PFSK-1 (cell line): ENCODE measurements at regions not wholly inside any gene's neighbourhood (a gene's known extent, or its start where the extent isn't known, plus 50 kb on each side); places are given as distances from the start of the nearest gene placed in this dataset.

ENCODE experiments used
- FOXP2 ChIP-seq: optimal IDR thresholded peaks from 2 replicates; pipeline ENCODE3; 2011; ENCODE audit warnings: borderline replicate concordance, control low read depth, inconsistent platforms; ENCODE audit not compliant: insufficient read depth; ENCODE audit errors: extremely low read length, extremely low read depth
- POLR2AphosphoS5 ChIP-seq: IDR thresholded peaks from 2 replicates; pipeline ENCODE4 v1.6.1; 2012; ENCODE audit warnings: low read depth, mild to moderate bottlenecking, control low read depth, low read length, moderate library complexity
- SIN3A ChIP-seq: IDR thresholded peaks from 2 replicates; pipeline ENCODE4 v1.6.1; 2012; ENCODE audit warnings: mild to moderate bottlenecking, low read length, moderate library complexity, borderline replicate concordance; ENCODE audit not compliant: insufficient read depth
- TAF1 ChIP-seq: IDR thresholded peaks from 2 replicates; pipeline ENCODE4 v1.6.1; 2012; ENCODE audit warnings: low read length, control low read depth, borderline replicate concordance; ENCODE audit not compliant: insufficient read depth
- TF ChIP-seq, protein P1 (sequence below), 2 experiments: IDR thresholded peaks; 2 replicates each; pipeline versions ENCODE4 v1.6.1 to v1.8.0; 2011 to 2012; ENCODE audit warnings: low read depth in 2 of 2, low read length in 2 of 2, control low read depth in 1 of 2, inconsistent platforms in 1 of 2, mild to moderate bottlenecking in 1 of 2, moderate library complexity in 1 of 2; ENCODE audit not compliant: insufficient read depth in 1 of 2

GRCh38 chr2:17179145-17179808 is 339.0 kb downstream of the RAD51AP2 start:
- TF ChIP-seq FOXP2 (no peak), SIN3A (no peak), TAF1 (no peak), POLR2AphosphoS5 (no peak)
- TF ChIP-seq, protein P1, sequence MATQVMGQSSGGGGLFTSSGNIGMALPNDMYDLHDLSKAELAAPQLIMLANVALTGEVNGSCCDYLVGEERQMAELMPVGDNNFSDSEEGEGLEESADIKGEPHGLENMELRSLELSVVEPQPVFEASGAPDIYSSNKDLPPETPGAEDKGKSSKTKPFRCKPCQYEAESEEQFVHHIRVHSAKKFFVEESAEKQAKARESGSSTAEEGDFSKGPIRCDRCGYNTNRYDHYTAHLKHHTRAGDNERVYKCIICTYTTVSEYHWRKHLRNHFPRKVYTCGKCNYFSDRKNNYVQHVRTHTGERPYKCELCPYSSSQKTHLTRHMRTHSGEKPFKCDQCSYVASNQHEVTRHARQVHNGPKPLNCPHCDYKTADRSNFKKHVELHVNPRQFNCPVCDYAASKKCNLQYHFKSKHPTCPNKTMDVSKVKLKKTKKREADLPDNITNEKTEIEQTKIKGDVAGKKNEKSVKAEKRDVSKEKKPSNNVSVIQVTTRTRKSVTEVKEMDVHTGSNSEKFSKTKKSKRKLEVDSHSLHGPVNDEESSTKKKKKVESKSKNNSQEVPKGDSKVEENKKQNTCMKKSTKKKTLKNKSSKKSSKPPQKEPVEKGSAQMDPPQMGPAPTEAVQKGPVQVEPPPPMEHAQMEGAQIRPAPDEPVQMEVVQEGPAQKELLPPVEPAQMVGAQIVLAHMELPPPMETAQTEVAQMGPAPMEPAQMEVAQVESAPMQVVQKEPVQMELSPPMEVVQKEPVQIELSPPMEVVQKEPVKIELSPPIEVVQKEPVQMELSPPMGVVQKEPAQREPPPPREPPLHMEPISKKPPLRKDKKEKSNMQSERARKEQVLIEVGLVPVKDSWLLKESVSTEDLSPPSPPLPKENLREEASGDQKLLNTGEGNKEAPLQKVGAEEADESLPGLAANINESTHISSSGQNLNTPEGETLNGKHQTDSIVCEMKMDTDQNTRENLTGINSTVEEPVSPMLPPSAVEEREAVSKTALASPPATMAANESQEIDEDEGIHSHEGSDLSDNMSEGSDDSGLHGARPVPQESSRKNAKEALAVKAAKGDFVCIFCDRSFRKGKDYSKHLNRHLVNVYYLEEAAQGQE (IDR thresholded peaks at IDR 0.05; ENCODE audit: insufficient read depth in 1 of 2, low read depth in 2 of 2, low read length in 2 of 2): no peak

DNA sequence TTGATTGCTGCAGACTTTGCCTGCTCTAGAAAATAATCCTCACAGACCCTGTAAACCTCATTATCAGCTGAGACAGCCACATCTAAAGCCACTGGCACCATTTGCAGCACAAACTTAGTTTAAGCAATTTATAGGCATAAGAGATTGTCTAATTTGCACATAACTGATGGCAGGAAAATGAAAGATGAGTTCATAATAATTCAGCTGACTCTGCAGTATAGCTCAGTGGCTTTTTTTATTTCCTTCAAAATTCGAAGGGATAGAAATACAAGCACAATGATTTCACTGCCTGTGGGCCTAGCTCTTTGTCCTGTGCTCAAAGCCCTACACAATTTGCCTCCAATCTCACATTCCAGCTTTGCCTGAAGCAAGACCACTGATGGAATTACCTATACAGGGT is 341.2 kb downstream of the RAD51AP2 start:
- TF ChIP-seq TAF1: no peak
- TF ChIP-seq SIN3A: no peak
- no peak for TF ChIP-seq FOXP2
- TF ChIP-seq, protein P1 (IDR thresholded peaks at IDR 0.05; ENCODE audit: insufficient read depth in 1 of 2, low read depth in 2 of 2, low read length in 2 of 2): no peak
- TF ChIP-seq POLR2AphosphoS5: no peak

GRCh38 chr2:17171446-17172049 is 346.7 kb downstream of the RAD51AP2 start:
- TF ChIP-seq SIN3A (no peak), TAF1 (no peak), FOXP2 (no peak), POLR2AphosphoS5 (no peak)
- TF ChIP-seq, protein P1 (IDR thresholded peaks at IDR 0.05; ENCODE audit: insufficient read depth in 1 of 2, low read depth in 2 of 2, low read length in 2 of 2): no peak

DNA sequence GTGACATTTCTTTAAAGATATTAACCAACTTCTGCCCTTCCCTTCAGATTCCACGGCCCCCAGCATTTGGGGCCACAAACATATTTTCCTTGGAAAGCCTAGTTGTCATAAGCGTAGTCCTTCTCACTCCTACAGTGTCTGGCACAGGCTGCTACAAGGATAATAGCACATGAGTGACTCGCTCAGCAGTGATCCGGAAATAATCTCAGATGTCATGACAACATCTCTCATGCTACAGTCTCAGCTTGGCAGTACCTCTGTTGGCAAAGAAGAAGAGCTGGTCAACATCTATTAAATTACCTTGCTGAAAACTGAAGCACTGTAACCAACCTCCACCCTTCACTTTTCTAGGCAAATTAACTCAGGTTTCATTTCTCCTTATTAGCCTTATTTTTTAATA is 351.7 kb downstream of the RAD51AP2 start:
- TF ChIP-seq POLR2AphosphoS5: no peak
- no peak for TF ChIP-seq FOXP2
- TF ChIP-seq TAF1: no peak
- no peak for TF ChIP-seq SIN3A
- TF ChIP-seq, protein P1 (IDR thresholded peaks at IDR 0.05; ENCODE audit: insufficient read depth in 1 of 2, low read depth in 2 of 2, low read length in 2 of 2): no peak

DNA sequence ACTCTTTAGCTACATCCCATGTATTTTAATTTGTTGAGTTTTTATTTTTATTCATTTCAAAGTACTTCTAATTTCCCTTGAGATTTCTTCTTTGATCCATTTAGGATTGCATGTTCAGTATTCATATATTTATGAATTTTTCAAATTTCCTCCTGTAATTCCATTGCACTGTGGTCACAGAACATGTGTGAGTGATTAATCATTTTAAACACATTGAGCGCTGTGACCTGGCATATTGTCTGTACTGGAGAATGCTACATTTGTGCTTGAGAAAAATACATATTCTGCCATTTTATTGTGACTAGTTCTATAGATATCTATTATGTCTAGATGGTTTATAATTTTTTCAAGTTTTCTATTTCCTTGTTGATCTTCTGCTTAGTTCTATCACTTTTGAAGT is 353.7 kb downstream of the RAD51AP2 start:
- TF ChIP-seq, protein P1 (IDR thresholded peaks at IDR 0.05; ENCODE audit: insufficient read depth in 1 of 2, low read depth in 2 of 2, low read length in 2 of 2): no peak
